Stimulated activated naive CD8-positive, alpha-beta T cell treated with anti-CD3 and anti-CD28 coated beads, Interleukin-15, Interleukin-2, amounts not matched to agents 100 U/mL and 50 U/mL, for 24 hours (primary cell): ENCODE measurements at regions not wholly inside any gene's neighbourhood (a gene's known extent, or its start where the extent isn't known, plus 50 kb on each side); places are given as distances from the start of the nearest gene placed in this dataset.
"Not testable (repeated sequence)": the region's sequence is repeated elsewhere in the genome, so short reads cannot be mapped to it uniquely, and the experiment has no call there.

Experiments
- ATAC-seq: fragments of 150-1000 bp; cut with Tn5 transposase; one replicate; pipeline ENCODE4 v1.10.0; 2021
- DNase-seq: peaks from one replicate; pipeline ENCODE4 v3.0.0; 2021

DNA sequence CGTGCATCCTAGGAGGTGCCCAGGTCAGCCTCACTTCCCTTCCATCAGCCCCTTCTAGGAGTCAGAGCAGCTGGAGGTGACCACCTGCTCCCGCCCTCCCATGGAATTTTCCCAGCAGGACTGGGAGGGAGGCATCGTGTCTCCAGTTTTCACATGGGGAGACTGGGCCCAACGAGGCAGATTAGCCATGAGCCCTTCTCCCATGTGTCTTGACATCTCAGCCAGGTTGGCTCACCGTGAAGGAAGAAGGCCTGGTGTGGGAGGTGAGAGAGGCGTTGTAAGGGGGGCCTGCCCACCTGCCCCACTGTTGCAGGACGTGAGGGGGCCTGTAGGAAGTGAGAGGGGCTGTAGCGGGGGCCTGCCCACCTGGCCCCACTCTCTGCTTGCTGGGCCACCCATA, 1521.4 kb downstream of the BRD1 start:
- no peak for ATAC-seq

DNA sequence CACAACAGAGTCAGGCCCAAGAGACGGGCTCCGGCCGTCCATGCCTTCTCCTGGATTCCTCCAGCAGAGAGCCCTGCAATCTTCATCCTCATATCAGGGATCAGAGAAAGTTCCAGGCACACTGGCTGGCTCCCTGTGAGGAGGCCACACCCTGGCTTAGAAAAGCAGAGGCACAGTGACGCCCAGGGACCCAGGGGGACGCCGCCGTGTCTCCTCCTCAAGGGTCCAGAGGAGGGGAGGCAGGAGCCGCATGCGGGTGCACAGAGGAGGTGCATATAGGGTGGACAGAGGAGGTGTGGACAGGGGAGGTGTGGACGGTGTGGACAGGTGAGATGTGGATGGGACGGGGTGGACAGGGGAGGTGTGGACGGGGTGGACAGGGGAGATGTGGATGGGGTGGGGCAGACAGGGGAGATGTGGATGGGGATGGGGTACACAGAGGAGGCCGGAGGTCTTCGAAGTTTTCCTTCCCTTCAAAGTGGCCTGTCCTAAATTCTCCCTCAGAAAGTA, 1521.9 kb downstream of the BRD1 start:
- ATAC-seq (no peak), DNase-seq (no peak)

More for the DNA sequence above, 1521.4 kb downstream of the BRD1 start:
- DNase-seq = no peak

DNA sequence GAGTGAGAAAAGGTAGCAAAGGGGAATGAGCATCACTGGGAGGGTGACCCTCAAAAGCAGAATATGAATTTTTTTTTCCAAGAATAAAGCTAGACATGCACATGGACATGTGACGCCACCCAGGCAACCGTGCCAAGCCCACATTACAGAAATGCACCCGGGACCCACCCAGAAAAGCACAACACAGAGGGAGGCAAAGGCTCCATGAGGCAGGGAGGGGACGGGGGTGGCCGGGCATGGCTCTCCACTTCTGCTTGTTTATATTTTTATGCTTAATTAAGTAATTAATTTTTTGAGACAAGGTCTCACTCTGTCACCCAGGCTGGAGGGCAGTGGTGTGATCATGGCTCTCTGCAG, 1524.3 kb downstream of the BRD1 start:
- ATAC-seq (no peak), DNase-seq (no peak)

DNA sequence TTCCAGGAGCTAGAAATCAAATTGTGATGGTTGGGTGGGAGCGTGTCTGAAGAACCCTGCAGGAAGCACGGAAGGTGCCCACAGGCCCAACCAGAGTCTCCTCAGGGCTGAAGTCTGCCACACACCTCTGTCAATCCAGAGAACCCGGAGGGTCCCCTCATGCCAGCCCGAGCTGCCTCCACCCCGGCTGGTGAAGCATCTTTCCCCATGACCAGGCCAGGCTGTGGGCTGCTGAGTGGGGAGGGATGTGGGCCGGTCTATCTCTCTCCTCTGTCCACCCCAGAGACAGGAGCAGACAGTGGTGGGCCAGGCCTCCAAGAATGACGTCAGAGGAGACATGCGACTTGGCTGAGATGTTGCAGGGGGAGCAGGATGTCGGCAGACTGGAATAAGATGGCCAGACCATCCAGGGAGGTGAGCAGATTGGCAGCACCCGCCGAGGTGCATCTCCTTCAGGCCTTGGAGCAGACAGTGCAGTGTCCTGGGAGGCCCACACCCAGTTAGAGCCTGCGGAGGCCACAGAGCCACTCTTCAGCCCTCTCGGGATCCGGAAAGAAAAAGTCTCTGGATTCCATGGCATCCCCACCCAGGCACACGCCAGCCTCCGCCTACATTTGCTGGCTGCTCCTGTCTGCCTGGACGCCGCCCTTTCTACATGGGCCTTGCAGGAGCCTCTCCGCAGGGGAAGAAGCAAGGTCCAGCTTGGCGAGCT, 1524.9 kb downstream of the BRD1 start:
- ATAC-seq = no peak
- no peak for DNase-seq

DNA sequence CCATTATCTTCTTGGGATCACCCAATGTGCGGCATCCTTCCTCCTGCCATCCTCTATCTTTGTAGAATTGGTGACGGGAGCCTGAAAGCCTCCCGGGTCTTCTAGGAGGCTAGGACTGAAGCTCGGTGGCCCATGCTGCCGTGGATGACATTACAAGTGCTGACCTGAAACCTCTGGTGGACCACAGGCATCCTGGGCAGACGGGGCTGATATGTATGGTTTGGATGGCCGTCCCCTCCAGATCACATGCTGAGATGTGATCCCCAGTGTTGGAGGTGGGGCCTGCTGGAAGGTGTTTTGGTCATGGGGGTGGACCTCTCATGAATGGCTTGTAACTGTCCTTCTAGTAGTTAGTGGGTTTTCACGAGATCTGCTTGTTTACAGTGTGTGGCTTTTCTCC, 1525.8 kb downstream of the BRD1 start:
- DNase-seq = no peak
- no peak for ATAC-seq

DNA sequence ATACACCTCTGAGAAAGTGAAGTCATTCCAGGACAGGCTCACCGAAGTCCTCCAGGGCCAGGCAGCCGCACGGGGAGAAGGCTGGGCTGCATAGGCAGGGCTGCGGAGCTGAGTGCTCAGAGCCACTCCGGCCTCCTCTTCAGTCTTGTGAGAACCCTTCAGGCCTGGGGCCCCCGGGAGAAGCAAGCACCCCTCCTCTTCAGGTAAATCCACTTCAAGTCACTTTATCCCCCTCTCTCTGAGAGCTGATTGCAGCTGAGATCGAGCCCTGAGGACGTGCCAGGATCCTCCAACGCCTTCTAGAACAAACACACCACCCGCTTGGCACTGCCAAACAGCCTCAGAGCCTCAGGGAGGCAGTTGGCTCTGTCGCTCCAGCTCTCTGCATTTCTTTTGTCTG, 1526.3 kb downstream of the BRD1 start:
- DNase-seq = no peak
- no peak for ATAC-seq

DNA sequence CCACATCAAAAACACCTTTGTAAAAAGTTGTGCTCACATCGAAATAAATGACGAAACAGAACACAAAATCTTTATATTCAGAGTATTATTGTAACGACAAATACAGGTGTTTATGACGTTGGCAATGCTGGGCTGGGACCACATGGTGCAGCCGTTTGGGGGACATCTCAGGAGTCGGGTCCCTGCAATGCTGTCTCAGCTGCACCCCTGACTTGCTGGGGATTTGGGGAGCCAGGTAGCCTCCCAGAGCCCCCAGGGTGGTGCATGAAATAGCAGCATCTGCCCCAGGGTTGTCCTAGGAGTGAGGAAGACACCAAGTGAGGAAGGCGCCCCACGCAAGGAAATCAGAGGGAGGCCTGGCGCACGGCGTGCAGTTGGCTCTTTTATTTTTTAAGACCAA, 1526.8 kb downstream of the BRD1 start:
- DNase-seq (no peak), ATAC-seq (no peak)

DNA sequence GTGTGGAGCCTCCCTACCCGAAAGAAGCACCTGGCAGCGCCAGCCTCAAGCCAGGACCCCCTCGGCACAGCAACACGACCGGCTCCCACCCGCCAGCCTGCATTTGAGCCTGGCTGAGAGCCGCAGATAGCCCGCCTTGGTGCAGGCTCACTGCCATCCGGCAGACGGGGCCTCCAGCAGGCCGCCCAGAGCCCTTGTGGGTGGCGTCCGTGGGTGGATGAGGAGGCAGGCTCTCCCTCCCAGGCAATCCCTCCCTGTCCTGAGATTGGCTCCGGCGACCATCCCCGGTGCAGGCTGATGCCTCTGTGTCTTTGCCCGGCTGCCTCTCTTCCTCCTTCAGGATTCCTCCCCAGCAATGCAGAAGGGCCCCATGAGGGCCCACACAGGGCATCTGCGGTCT, 1527.9 kb downstream of the BRD1 start:
- DNase-seq = no peak
- no peak for ATAC-seq

DNA sequence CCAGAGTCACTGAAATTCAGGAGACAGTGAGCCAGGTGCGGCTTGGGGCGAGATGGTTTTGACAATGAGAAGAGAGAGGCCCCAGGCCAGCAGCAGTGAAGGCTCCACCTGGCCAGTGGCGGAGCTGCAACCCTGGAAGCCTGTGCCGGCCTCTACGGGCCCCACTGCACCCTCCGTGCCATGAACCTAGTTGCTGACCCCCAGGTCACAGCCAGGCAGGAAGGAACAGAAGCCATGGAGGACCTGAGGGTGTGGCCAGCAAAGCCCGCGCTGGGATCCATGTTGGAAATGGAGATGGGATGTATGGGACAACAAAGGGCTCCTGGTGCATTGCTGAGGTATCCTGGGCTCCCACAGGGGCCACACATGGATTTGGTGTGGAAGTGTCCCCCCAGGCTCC, 1528.5 kb downstream of the BRD1 start:
- ATAC-seq = no peak
- DNase-seq = no peak

DNA sequence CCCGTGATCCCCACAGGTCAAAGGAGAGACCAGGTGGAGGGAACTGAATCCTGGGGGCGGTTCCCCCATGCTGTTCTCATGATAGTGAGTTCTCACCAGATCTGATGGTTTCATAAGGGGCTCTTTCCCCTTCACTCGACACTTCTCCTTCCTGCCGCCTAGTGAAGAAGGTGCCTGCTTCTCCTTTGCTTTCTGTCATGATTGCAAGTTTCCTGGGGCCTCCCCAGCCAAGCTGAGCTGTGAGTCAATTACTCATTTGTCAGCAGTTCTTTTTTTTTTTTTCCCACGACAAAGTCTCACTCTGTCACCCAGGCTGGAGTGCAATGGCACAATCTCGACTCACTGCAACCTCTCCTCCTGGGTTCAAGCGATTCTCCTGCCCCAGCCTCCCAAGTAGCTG, 1530.4 kb downstream of the BRD1 start:
- DNase-seq (no peak), ATAC-seq (no peak)

DNA sequence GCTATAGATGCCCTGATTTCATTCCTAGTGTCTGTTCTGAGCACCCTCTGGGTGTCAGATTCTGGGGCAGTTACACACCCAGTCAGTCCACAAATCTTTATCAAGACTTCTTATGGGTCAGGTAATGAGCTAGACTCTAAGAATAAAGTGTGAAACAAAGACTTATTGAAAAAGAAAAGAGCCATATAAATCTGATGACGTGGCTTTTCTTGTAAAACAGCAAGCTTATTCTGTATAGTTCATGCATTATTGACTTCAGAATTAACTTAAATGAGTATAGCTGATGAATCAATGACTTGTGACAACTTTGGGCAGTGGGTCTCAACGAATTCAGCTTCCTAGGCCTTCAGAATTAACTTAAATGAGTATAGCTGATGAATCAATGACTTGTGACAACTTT, 1527.5 kb downstream of the TBC1D22A start:
- not testable (repeated sequence) for ATAC-seq

DNA sequence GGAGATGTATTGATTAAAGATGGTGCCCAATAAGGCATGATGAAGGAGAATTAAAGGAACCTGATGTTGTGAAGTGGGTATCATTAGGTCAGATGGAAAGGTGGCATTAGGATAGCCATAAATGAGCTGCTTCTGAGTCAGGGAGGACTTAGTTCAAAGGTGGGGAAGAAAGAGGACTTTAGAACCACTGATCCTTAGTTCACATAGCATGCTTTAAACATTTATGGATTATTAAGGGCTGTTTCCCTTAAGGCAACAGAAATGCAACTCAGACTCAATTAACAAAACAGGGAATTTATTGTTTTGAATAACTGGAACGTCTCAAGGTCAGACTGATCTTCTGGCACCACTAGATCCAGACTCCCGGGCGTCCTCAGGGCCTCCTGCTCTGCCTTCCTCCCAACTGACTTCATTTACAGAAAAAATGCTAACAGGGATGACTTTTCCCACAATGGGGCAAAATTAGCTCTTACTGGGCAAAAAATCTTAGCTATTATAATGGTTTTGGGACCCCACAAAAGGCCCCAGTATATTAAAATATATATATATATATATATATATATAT, 1526.0 kb downstream of the TBC1D22A start:
- DNase-seq = no peak
- ATAC-seq = no peak

More for the DNA sequence above, 1527.5 kb downstream of the TBC1D22A start:
- DNase-seq = not testable (repeated sequence)

DNA sequence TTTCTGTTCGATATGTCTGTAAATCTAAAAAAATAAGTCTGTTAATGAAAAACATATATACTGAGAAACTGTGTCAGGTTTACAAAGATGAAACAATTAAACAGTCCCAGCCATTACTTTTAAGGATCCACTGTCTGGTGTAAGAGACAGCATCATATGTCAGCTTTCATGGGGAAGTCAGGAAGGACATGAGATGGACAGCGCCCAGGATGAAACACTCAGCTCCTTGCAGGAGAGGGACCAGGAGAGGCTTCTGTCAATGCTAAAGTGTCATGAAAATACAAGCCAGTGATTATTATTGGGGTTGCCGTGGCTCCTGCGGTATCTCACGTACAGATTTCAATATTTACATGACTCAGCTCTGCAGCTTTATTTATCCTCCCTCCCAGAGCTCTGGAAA, 1524.6 kb downstream of the TBC1D22A start:
- no peak for ATAC-seq
- no peak for DNase-seq

DNA sequence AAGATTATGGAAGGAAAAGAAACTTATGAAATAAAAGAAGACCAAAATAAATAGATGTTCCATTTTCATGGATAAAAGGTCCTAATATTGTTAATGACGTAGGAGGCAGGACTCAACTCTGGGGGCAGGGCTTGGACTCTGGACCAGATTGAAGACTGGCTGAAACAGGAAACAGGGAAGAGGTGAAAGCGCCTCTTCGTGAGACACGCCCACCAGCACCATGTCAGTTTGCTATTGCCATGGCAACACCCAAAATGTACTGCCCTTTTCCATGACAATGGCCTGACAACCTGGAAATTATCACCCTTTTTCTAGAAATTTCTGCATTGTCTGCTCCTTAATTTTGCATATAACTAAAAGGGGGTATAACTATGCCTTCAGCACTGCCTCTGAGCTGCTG, 1522.2 kb downstream of the TBC1D22A start:
- ATAC-seq = no peak
- no peak for DNase-seq

DNA sequence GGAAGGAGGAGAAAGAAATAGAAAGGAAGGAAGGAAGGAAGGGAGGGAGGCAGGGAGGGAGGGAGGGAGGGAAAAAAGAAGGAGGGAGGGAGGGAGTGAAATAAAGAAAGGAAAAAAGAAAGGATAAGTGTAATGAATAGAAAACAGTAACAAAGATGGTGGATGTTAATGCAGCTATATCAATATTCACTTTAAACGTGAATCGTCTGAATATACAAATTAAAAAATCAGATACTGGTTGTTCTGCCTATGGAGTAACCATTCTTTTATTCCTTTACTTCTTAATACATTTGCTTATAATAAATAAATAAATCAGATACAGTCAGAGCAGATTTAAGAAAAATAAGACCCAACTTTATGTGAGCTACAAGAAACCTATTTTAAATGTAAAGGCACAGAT, 1520.4 kb downstream of the TBC1D22A start:
- ATAC-seq = no peak
- no peak for DNase-seq

DNA sequence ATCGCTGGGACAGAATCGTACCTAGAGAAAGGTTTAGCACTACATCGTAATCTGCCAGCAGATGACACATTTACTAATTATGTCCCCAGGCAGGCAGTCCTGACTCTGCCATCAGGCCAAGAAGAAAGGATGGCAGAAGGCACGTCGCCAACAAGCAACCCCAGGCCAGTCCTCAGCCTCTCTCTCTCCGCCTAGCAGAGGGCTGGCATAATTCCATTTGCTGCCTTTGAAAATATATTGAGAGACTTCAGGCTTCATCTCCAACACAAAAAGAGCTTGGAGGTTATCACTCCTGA, 1517.0 kb downstream of the TBC1D22A start:
- DNase-seq (no peak), ATAC-seq (no peak)

DNA sequence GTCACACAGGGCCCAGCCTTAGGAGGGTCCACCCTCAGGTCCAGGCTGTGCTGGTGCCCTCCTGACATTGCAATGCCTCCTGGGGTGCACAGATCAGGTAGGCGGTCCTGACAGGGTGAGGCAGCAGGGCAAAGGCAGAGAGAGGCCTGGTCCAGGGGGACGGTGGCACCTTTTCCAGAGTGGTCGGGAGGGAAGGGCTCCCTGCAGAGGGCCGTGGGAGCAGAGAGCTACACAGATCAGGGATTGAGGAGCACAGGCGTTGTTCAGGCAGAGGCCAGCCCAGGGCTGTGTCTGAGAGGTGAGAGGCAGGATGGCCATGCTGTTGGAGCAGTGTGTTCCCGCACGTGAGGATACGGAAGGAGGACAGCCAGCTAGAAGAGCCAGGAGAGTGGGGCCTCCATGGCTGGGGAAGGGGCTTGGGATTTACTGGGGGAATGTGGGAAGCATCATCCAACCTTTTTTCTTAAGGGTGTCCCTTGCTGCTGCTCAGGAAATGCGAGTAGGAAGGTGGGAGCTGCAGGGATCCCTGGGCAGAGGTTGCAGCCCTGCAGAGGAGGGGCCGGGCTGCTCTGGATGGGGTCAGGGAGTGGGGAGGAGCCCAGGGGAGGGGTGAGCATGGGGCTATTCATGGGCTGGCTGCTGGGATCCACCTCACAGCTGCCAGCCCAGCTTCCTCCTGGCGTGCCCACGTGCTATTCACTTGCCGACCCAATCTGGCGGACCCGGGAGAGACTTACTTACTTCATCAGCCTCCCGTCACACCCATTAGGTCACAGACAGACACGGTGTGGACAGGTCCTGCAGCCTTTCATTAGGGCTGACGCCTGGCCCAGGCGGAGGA, 1516.4 kb downstream of the TBC1D22A start:
- DNase-seq (no peak), ATAC-seq (no peak)

DNA sequence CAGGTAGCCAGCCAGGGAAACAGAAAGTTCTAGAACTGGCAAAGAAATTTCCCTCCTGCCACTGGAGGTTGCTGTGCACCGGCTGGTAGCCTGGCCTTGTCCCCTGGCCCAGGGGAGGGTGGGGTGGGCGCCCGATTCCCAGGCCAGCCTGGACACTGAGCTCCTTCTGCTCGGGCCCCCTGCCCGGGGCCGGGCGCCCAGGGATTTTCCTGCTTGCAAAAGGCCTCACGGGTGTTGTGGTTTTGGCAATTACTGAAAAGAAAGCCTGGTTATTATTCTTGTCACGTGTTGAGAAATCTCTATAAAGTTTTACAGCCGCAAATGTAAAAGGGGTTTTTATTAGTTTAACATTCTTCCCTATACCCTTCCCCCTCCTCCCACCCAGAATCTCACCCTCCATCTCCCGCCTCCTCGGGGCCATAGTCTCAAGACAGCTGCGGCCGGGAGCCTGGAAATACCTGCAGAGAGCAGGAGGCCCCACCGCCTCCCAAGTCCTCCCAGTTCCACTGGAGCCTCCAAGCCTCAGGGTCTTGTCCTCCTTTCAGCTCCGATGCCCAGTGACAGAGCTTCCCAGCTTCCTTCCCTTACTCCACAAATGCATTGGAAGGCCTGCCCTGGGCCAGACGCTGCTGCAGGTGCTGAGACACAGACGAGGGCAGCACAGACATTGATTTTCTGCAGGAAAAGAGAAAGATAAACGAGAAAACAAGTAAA, 1515.6 kb downstream of the TBC1D22A start:
- ATAC-seq (no peak), DNase-seq (no peak)

DNA sequence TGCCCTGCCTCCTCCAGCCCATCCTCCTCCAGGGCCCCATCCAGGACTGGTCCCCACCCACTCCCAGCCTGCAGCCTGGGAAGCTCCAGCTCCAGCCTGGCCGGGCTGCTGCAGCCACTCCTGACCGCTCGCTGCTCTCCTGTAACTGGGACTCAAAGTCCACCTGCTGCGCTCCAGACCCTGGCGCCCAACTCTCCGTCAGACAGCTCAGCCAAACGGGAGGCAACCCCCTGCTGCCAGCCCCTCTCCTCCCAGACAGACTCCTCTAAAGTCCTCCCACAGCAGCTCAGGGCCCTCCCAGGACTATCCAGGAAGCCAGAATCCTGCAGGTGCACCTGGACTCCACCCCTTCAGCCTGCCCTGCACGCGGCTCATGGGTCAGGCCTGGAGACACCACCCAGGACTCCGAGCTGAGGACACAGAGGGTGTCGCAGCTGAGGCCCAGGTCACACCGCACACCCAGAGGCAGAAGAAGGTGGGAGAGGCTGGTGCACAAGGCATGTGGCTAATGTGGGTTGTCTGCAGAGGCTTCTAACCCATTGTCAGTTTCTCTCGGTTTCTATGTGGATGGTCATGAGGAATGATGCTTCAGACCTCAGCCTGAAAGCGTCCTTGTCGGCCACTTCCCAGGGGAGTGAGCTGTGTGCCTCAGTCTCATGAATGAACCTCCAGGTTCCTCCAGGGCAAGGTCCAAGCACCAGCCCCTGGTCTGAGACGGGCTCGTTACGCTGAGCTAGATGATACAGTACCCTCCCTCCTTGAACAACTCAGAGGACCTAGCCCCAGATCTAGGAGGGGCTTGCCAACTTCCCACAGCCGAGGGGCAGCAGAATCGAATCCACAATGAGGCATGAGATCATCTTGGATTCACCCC, 1514.8 kb downstream of the TBC1D22A start:
- no peak for ATAC-seq
- DNase-seq = no peak

DNA sequence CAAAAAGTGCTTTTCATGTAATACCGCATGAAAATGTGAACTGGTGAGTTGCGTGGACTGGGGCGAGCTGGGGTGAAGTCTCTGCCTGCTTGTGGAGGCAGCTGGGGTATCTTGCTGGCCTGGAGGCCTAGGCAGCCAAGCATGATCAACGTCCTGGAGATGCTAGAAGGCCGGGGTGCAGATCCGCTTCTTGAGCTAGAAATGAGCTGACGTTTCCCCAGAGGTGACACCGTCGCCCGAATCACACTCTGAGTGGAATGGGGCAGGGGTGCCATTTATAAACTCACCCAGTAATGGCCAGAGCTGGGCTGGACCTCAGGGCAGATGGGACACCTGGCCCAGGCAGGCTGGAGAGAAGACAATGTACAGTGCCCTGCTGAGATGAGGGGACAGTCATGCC, 1513.0 kb downstream of the TBC1D22A start:
- DNase-seq (no peak), ATAC-seq (no peak)

DNA sequence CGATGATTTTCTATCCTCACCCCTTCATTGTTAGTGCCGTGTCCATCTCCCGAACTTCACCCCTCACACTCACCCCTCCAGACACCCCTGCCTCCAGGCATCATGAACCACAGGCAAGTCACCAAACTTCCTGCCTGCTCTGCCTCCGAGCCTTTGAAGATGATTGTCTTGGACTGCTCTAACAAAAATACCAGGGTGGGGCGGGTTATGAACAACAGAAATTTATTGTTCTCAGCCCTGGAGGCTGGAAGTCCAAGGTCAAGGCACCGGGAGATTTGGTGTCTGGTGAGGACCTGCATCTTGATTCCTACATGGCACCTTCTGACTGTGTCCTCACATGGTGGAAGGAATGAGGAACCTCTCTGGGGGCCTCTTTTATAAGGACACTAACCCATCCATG, 1508.3 kb downstream of the TBC1D22A start:
- ATAC-seq (no peak), DNase-seq (no peak)
